Uterus (tissue), 3 donors: ENCODE measurements at regions not wholly inside any gene's neighbourhood (a gene's known extent, or its start where the extent isn't known, plus 50 kb on each side); places are given as distances from the start of the nearest gene placed in this dataset.

ENCODE experiments used
- DNase-seq, 2 donors: peaks; one replicate each; pipeline ENCODE4 v3.0.0-alpha.2; 2019 to 2020
- H3K27ac ChIP-seq, 2 donors: fragments of 200-600 bp; sonication (generic); 1 replicate in 1 of 2; 2 replicates in 1 of 2; pipeline ENCODE4 v1.5.1; 2016 to 2018
- H3K27me3 ChIP-seq, 2 donors: fragments of 200-600 bp; sonication (generic); one replicate each; pipeline ENCODE4 v1.5.1; 2018 to 2019; ENCODE audit warnings: control low read depth in 1 of 2
- H3K36me3 ChIP-seq, 2 donors: fragments of 200-600 bp; sonication (generic); one replicate each; pipeline ENCODE4 v1.5.1; 2019; ENCODE audit warnings: control low read depth in 1 of 2
- H3K4me1 ChIP-seq, 2 donors: fragments of 200-600 bp; sonication (generic); one replicate each; pipeline ENCODE4 v1.5.1; 2018 to 2019; ENCODE audit warnings: control low read depth in 1 of 2
- H3K4me3 ChIP-seq, 2 donors: fragments of 200-600 bp; sonication (generic); 1 replicate in 1 of 2; 2 replicates in 1 of 2; pipeline ENCODE4 v1.5.1; 2018 to 2019; ENCODE audit warnings: mild to moderate bottlenecking in 1 of 2
- H3K9me3 ChIP-seq, 2 donors: fragments of 200-600 bp; sonication (generic); one replicate each; pipeline ENCODE4 v1.5.1; 2019; ENCODE audit warnings: control low read depth in 1 of 2
- POLR2A ChIP-seq, 2 donors: fragments of 450-650 bp; IDR thresholded peaks; one replicate each; pipeline ENCODE4 v1.6.1; 2016; ENCODE audit warnings: antibody characterized with exemption in 2 of 2, mild to moderate bottlenecking in 1 of 2, moderate library complexity in 1 of 2
- intact Hi-C: fragments of 100-400 bp; cut with DNase I; formaldehyde crosslinking; loops from one replicate; pipeline ENCODE4 v1.15.1; 2023; ENCODE audit warnings: low total_unique reads
- TF ChIP-seq, protein P1 (sequence below), 4 experiments: fragments of 200-600 bp in 2 of 4; fragments of 450-650 bp in 2 of 4; sonication (generic) in 2 of 4; IDR thresholded peaks; one replicate each; pipeline ENCODE4 v1.5.1; 2016 to 2019; ENCODE audit warnings: antibody characterized with exemption in 4 of 4, mild to moderate bottlenecking in 2 of 4, moderate library complexity in 1 of 4
- donor health status: DM: yes; HTN: yes; CAD: no.

DNA sequence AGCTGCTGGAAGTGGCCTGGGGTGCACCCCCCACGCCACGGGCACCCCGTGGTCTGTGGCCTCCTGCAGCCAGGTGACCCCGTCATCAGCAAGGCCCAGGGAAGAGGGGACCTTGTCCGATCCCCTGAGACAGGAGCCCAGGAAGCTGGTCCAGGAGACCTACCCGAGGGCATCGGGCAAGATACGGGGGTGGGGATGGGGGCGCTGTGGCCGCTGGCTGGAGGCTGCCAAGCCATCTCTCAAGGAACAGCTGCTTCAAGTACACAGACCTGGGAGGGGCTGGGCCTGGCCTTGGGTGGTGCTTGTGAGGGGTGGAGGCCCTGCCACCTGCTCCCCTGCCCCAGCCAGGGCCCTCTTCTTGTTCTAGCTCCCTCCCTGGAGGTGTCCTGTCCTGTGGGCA, 1272.1 kb downstream of the BRD1 start:
- TF ChIP-seq, protein P1, sequence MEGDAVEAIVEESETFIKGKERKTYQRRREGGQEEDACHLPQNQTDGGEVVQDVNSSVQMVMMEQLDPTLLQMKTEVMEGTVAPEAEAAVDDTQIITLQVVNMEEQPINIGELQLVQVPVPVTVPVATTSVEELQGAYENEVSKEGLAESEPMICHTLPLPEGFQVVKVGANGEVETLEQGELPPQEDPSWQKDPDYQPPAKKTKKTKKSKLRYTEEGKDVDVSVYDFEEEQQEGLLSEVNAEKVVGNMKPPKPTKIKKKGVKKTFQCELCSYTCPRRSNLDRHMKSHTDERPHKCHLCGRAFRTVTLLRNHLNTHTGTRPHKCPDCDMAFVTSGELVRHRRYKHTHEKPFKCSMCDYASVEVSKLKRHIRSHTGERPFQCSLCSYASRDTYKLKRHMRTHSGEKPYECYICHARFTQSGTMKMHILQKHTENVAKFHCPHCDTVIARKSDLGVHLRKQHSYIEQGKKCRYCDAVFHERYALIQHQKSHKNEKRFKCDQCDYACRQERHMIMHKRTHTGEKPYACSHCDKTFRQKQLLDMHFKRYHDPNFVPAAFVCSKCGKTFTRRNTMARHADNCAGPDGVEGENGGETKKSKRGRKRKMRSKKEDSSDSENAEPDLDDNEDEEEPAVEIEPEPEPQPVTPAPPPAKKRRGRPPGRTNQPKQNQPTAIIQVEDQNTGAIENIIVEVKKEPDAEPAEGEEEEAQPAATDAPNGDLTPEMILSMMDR (IDR thresholded peaks at IDR 0.05) = no peak
- no peak for TF ChIP-seq POLR2A (IDR thresholded peaks at IDR 0.05)
- no peaks in the 10 kb centered on the region for H3K36me3 ChIP-seq
- H3K27ac ChIP-seq = no peak overlapping the region
- no peaks in the 10 kb centered on the region for H3K27me3 ChIP-seq
- no peaks in the 10 kb centered on the region for H3K9me3 ChIP-seq
- intact Hi-C loops = no loop called here
- H3K4me3 ChIP-seq = no peak overlapping the region
- no peak for DNase-seq
- no peaks in the 10 kb centered on the region for H3K4me1 ChIP-seq

DNA sequence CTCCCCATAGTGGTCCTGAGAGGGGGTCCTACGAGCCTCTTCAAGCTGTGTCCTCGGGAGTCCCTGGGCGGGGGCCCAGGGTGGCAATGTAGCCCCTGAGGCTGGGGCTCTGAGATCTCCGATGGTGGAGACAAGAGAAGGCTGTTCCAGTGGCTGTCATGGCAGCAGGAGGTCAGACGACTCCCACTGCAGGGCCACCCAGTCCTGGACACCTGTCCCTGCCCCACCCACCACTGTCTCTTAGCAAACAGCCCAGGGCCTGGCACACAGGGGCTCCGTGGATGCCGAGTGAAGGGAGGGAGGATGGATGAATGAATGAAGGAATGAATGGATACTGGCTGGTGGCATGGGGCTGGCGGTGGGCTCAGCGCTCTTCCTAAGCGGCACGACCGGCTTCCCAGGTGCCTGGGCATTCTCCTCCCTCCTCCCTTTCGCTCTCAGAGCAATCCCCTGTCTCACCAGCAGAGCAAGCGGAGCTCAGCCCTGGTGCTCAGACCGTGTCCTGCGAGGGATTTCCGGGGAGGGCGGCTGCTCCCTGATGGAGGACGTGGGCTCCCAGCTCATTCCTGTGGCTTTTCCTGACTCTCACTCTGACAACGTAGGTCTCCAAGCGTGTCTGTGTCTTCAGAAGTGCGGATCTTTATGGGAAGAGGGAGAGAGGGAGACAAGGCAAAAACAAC, 1272.6 kb downstream of the BRD1 start:
- Histone ChIP-seq H3K9me3 (no peaks in the 10 kb centered on the region), H3K36me3 (no peaks in the 10 kb centered on the region), H3K4me1 (no peaks in the 10 kb centered on the region), H3K27me3 (no peaks in the 10 kb centered on the region), H3K27ac (no peak overlapping the region), H3K4me3 (no peak overlapping the region)
- DNase-seq = no peak
- intact Hi-C loops = no loop called here
- TF ChIP-seq, protein P1 (IDR thresholded peaks at IDR 0.05) = no peak
- no peak for TF ChIP-seq POLR2A (IDR thresholded peaks at IDR 0.05)

DNA sequence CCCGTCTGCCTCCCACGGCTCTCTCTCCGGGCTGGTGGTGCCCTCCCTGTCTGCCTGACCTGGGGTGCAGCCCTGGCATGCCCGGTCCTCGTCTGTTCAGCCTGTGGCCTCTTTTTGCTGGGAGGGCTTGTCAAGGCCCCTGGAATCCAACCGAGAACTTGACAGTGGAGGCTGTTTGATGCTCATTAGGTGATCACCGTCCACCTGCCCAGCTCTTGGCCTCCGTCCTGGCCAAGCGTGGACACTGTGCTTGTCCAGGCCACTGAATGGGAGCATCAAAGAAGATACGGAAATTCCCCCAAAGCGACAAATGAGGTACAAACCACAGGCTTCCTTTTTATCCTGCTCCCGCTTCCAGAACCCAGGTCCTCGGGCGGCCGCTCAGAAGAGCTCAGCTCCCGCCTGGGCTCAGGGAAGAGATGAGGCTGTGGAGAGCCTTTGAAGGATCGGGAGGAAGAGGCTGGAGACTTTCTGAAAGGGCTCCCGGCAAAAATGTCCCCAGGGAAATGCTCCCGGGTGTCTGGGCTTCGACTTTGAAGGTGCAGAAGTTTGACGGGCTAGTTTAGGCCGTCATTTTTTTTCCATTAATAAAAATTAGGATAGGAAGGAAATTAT, 1273.9 kb downstream of the BRD1 start:
- H3K27me3 ChIP-seq = no peaks in the 10 kb centered on the region
- no peaks in the 10 kb centered on the region for H3K9me3 ChIP-seq
- TF ChIP-seq, protein P1 (IDR thresholded peaks at IDR 0.05) = no peak
- no peak for TF ChIP-seq POLR2A (IDR thresholded peaks at IDR 0.05)
- no peak overlapping the region for H3K27ac ChIP-seq
- no peak overlapping the region for H3K4me3 ChIP-seq
- H3K36me3 ChIP-seq = no peaks in the 10 kb centered on the region
- DNase-seq = no peak
- intact Hi-C loops = no loop called here
- H3K4me1 ChIP-seq = no peaks in the 10 kb centered on the region

DNA sequence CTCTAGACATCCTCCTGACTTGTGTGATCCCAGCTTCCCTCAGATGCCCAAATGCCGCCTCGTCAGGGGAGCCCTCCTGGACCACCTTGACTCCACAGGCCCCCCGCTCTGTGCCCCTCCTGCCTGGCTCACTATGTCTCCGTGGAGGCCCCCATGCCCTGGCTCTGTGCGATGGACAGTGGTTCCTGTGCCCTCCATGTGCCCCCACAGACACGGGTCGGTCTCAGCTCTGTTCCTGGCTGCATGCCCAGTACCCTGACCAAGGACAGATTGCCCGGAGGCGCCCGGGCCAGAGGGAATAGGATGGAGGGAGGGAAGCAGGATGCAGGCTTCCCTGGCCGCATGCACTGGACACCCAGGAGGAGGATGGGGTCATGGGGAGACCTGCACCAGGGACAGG, 1274.6 kb downstream of the BRD1 start:
- TF ChIP-seq, protein P1 (IDR thresholded peaks at IDR 0.05) = no peak
- no peak for TF ChIP-seq POLR2A (IDR thresholded peaks at IDR 0.05)
- intact Hi-C loops = no loop called here
- Histone ChIP-seq H3K9me3 (no peaks in the 10 kb centered on the region), H3K4me1 (no peaks in the 10 kb centered on the region), H3K27me3 (no peaks in the 10 kb centered on the region), H3K4me3 (no peak overlapping the region), H3K27ac (no peak overlapping the region), H3K36me3 (no peaks in the 10 kb centered on the region)
- no peak for DNase-seq

DNA sequence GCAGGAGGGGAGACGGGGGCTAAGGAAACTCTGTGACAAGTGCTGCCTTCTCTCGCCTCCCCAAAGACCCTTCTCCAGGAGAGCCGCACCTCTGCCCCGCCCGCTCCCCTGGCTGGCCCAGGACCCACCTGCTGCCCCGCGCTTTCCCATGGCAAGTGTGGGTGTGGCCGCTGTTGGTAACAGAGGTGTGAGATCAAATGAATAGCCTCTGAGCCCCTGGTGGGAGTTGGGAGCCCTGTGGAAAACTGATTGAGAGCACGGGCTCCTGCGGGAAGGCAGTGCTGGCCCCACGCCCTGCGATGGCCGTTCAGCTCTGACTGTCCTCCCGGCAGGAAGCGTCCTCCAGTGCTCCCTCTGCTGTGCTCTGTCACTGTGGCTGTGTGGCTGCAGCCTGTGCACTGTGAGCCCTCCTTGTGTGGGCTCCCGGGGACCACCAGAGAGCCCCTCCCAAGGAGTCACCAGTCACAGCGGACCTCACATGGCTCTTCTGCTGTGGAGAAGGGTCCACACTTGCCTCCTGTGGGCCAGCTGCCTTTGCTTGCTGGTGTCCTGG, 1275.9 kb downstream of the BRD1 start:
- Histone ChIP-seq H3K27ac (no peak overlapping the region), H3K9me3 (no peaks in the 10 kb centered on the region), H3K27me3 (no peaks in the 10 kb centered on the region), H3K4me1 (no peaks in the 10 kb centered on the region), H3K4me3 (no peak overlapping the region), H3K36me3 (no peaks in the 10 kb centered on the region)
- intact Hi-C loops = no loop called here
- no peak for DNase-seq
- TF ChIP-seq, protein P1 (IDR thresholded peaks at IDR 0.05) = no peak
- TF ChIP-seq POLR2A (IDR thresholded peaks at IDR 0.05) = no peak
